GM19455 (cell line): ENCODE measurements at regions not wholly inside any gene's neighbourhood (a gene's known extent, or its start where the extent isn't known, plus 50 kb on each side); places are given as distances from the start of the nearest gene placed in this dataset.

Experiments used
- ATAC-seq: cut with Tn5 transposase; IDR thresholded peaks from one replicate; pipeline ENCODE4 v1.9.1; 2021; ENCODE audit not compliant: unreplicated experiment

DNA sequence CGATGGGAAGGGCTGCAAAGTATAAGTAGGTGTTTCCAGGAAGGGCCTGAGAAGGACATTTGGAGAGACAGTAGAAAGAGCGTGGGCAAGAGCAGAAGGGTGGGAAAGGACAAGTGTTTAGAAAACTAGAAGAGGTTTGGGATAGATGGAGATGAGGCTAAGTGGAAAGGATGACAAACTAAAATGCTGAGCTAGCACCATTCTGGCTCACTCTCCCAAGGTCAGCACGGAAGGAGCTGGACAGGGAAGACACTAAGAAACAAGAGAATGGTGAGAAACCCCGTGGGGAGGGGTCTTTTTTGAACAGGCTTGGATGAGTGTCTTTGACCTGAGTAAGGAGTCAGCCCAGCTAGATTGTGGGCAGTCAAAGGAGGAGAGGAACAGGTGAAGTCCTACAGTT is 286.0 kb downstream of the CDK5RAP2 start:
- no peak for ATAC-seq

DNA sequence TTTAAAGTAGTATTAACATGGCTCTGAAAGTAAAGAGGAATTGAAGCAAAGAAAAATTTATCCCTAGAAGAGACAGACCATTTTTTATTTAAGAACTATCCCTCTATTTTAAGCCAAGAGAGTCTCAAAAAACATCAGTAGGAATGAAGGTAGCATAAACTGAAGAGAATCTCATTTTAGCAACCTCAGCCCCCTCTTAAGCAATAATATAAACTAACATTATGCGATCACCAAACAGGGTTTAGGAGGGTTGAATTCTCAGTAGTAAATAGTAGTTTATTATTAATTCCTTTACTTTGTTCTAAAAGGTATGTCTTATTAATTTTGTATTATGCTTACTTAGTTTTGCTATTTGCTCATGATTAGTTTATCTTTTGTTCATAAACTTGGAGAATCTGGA is 287.4 kb downstream of the CDK5RAP2 start:
- ATAC-seq = no peak

DNA sequence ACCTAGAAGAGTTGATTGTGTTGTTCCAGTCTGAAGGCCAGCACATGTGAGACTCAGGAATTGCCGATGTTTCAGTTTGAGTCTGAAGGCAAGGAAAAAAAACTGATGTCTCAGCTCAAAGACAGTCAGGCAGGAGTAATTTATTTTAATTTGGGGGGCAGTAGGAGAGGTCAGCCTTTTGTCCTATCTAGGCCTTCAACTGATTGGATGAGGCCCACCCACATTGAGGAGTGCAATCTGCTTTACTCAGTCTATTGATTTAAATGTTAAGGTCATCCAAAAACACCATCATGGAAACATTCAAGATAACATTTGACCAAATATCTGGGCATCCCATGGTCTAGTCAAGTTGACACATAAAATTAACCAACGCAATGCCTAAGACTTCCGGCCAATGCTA is 288.9 kb downstream of the CDK5RAP2 start:
- ATAC-seq = no peak

DNA sequence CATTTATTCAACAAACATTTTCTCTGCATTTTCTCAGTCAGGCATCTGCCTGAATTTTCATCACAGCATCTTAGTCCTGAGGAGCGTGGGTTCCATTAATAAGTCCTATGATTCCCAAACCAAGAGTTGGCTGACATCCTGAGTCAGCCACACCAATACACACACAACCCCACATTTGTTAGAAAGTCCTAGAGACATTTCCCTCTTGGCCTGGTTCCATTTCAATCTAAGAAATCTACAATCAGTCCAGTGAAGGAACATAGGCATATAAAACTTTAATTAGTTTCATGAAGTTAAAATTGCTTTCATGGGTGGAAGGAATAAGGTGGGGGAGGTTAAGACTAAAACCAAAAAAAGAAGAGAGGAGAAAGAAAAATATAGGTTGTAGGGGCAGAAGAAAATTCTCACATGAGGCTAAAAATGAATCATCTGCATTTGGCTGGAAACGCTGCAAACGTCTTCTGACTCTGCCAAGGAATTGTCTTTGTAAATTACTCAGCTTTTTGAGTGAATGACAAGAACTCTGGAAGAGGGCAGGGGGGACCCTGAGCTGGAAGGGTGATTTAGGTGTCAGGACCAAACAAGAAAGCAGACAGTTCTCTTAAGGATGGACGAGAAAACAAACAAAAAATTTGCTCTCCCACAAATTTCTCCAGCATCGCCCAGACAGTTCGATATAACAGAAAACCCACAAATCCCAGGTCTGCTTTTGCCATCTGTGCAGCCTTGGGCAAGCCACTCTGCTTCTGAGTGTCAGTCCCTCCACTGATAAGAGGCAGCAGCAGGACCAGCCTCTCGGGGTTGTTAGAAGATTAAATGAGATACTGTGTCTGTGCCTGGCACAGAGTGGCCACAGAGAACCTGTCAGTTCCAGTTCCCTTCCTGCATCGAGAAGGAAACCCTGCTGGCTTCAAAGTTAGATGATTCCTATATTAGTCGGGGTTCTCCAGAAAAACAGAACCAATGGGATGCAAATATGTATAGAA is 289.7 kb downstream of the CDK5RAP2 start:
- no peak for ATAC-seq

DNA sequence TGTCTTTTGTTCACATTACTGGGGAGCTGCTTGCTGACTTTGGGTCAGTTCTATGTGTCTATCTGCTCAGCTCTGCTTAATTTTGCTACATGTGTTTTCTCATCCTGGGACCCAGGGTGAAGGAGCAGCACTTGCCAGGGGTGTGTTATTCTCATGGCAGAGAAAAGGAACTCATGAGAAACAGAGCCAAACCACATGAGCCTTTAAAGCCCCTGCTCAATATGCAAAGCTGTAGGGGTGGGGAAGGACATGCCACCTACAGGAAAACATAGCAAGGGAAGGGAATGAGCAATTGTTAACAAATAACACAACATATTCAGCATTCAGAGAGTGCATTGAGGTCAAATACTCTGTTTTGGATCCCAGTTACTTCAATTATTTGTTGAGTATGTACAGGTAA is 290.9 kb downstream of the CDK5RAP2 start:
- no peak for ATAC-seq

DNA sequence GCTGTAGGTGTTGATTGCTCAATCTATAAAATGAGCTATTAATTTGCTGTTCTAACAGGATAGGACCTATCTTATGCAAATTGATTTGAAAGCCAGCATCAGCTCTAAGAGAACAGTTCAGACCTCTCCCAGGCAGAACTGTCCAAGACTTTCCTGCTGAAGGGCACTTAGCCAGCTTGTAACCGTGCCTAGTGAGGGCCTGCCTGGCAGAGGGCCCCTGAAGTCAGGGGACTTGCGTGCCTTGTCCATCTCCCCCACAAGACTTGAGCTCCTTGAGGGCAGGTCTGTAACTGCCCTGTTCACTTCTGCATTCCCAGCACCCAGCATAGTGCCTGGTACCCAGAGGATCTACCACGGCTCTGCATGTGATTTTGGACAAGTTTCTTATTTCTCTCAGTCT is 293.4 kb downstream of the CDK5RAP2 start:
- ATAC-seq = no peak

DNA sequence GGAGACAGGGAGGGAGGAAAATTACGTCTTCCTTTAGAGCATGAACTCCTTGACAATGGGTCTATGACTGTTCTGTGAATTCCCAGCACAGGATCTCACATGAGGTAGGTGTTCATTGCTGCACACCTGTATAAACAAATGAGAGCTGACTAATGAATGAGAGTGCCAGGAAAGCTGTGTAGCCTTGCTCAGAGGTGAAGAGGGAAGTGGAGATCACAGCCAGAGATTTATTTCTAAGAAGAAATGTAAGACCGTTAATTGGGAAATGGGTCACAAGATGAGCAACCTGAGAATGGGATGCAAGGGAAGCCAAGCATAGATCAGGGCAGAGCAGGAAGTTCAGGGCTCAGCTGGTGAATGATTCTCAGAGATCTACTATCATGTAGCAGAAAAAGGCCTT is 295.1 kb downstream of the CDK5RAP2 start:
- ATAC-seq = no peak

DNA sequence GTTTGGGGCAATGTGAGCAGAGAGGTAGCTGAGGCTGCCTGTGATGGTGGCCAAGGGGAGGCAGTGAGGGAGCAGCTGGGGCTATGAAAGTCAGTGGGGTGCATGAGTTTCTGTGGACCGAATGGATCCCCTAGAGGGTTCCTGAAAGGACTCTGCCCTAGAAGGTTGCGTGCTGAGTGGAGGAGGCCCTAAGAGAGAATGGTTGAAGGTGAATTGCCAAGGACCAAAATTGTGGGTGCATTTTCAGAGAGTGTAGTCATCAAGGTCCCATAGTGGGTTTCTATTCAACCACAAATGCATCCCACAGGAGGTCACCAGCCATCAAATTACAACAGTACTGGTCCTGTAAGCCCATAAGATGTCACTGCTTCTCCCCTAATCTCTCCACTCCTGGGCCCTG is 298.3 kb downstream of the CDK5RAP2 start:
- no peak for ATAC-seq

DNA sequence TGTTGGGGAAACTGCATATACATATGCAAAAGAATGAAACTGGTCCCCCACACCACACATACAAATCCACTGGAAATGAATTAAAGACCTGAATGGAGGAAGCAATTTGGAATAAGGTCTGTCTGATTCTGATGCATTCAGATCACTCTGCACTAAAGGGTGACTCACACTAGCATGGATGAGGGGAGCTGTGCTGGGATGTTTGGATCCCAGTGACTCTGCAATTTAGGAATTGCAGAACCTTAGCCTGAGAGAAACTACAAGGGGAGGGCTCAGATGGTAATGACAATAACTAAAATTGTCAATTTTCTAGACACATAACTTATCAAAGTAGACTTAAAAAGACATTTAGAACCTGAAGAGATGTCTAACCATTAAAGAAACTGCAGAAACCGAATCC is 312.0 kb downstream of the CDK5RAP2 start:
- no peak for ATAC-seq

DNA sequence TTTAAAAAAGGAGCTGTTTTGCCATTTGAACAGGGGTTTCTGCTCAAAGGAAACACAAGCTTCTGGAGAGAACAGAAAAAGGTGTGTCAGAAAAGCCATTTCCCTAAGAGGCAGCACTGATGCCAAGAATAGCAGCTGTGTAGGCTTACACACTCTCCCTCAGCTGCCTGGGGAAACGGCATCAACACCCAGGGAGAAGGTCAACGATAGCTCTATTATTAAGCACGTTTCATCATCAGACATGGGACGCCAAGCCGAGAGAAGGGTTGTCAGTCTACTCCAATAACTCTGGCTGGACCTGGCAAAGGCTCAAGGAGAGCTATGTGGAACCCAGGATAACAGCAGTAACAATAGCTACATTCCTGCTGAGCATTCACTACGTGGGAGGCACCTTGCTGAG is 314.2 kb downstream of the CDK5RAP2 start:
- ATAC-seq = no peak

DNA sequence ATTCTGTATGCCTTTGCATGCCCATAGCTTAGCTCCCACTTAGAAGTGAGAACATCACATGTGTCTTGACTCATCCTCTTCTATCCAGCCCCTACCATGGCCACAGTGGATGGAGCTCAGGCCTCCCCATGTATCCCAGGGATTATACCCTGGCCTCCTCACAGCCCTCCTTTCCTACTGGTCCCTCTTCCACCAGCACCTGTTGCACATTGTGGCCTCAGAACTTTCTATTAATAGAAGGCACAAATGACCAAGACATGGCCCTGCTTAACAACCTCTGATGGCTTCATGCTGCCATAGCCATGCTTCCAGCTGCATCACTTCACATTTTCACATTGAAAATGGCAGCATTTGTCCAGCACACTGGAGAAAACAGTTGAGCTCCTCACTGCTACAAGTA is 315.4 kb downstream of the CDK5RAP2 start:
- ATAC-seq = no peak

DNA sequence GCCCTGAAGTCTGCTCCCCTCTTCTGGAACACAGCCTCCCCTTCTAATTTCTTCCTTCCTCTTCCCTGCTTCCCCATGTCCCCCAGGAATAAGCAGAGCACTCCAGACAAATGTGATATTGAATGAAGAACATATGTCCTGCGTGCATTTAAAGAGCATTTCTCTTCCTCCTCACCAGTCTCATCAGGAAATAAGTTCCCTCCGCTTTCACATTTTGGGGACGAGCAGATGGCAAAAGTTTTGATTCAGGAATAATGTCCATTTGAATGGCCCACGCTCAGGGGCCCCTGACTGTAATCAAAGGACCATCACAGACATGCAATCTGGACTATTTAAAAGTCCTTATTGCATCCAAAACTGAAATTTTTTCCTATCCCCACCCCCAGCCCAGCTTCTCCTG is 316.1 kb downstream of the CDK5RAP2 start:
- ATAC-seq = no peak

DNA sequence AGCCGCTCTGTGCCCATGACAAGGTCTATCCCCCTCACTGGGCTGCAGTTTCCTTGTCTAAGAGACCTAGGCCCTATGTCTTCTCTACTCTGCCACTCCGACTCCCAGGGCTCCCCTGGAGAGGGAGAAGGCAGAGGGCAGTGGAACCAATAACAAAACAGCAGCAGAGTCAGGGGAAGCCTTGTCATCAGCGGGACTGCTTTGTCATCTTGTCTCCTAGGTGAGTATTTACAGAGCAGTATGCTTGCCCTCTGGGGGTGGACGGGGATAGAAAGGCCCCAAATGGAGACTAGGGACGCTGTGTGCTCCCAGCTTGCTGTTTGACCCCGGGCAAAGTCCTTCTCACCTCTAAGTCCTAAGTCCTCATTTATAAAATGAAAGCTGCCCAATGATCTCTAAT is 318.5 kb downstream of the CDK5RAP2 start:
- no peak for ATAC-seq

DNA sequence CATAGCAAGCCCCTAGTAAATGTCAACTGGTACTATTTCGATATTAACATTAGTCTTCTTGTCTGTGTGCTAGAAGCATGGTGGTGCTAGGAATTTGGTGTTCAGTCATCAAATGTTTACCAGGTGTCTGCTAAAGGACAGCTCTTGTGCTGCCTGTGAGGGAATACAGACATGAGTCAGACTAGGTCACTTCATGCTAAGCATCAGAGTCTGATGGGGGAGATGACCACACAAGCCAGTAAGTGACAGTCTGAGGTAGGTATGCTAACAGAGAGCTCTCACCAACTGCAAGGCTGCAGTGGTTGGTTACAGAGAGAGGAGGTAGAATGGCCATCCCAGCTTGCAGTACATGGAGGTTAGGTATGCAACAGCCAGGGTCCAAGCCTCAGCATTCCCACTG is 320.9 kb downstream of the CDK5RAP2 start:
- ATAC-seq = no peak

DNA sequence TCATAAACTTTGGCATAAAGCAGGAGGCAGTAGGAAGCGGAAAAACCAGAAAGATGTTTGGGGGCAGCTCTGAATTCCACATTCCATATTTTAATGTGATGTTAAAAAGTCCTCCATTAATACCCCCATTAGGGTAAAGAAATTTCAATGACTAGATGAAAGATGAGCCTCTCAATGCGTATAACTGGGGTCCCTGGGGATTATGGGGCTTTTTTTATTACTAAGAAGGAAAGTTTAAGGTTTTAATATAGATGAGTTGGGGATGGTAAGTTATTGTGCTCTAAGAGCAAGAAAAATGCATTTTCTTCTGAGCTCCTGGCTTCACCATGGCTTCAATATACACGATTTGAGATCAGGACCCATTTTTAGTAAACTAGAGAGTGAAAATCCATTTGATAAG is 321.9 kb downstream of the CDK5RAP2 start:
- ATAC-seq = no peak

DNA sequence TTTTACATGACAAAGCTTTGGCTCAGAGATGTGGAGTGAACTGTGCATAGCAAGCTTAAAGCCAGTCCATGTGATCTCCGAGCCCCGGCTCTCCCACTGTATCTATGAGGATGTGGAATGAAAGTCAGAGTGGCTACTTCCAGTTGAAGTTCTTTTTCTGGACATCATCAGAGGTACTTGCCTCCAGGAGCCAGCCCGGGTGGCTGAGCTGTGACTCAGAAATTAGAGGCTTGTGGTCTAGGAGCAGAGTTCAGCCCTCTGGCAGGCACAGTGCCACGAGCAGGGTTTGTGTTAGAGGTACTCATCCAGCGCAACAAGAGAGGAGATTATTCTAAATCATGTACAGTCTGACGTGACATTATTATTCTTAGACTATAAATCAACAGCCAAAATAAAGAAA is 322.5 kb downstream of the CDK5RAP2 start:
- no peak for ATAC-seq

DNA sequence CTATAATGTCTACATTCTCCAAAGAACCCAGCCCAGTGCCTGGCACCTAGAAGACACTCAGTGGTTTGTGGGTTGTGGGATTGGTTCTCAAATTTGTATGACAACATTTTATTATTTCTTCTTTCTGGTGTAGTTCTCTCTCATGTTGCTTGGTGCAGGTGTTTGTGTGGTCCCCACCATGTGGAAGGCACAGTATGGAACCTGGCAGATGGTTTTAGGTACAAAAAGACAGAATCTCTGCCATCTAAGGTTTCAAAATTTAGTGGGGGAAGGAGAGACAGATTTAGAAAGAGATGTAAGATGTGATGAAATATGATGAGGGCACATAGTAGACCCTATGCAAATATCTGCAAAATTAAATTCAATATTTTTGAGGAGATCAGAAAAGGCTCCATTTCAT is 323.8 kb downstream of the CDK5RAP2 start:
- no peak for ATAC-seq

DNA sequence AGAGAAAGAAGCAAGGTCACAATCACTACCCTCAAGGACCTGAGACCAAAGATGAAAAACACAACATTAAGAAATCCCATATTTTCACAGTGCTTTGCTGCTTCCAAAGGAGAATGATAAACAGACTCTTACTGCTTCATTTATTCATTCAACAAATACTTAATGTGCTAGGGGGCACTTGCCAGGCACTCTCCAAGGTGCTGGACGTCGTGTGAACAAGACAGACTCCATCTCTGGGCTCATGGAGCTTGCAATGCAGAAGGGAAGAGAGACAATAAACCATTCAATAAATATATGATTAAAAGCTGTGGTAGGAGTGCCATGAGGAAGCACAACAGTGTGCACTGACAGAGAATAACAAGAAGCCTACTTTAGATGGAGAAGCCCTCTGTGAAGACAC is 327.7 kb downstream of the CDK5RAP2 start:
- ATAC-seq = no peak

DNA sequence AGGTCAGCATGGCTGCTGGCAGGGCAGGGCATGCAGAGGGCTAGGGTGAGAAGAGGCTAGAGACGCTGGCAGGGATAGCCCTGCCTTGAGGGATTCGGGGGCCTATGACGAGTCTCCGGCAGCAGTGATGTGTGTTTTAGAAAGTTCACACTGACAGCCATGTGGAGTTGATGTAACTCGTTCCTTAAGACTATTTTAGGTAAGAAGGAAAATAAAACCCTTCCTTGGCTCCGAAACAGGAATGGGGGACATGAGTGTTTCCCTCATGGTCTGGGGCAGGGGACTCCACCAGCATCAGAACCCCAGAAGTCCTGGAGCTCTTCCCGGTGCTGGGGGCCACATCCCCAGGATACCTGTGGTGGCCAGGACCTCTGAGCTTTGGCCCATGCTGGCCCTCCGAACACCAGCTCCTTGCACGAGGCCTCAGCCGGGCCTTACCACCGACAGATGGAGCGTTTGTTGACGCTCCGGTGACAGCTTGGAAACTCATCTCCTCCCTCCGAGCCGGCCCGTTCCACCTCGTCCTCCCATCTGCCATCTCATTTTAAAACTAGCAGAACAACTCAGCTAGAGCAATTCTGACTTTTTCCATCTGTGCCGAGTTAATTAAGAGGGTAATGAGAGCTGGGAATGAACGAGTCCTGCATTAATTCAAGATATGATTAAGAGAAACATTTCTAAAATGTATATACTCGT is 337.7 kb downstream of the CDK5RAP2 start:
- no peak for ATAC-seq

DNA sequence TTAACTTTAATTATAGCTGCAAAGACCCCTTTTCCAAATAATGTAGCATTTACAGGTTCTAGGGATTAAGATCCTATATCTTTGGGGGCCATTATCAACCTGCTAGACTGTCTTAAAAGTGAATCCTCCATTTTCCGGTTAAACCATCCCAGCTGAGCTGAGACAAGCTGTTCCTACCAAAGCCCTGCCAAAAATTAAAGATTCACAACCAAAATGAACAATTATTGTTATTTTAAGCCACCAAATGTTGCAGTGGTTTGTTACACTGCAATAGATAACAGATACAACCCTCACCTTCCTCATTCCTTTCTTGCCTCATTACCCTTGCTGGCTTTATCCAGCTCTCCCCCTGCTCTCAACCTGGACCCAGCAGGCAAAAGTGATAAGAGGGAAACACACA is 343.4 kb downstream of the CDK5RAP2 start:
- ATAC-seq = no peak

DNA sequence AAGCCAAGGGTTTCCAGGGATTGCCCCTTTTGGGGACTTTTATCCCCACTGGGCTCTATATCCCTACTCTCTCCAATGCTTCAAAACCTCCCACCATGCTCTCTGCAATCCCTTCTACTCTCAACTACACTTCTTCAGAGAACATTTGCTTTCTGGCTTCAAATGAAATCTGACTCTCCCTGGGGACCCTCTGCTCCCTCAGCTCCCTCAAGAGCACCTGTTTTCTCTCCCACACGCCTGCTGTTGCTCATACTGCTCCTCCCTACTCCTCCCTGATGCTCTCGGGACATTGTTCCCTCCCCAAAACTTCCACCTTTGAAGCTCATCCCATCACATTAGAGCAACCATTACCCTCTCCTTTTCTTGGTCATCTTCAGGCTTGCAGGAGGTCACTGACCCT is 344.9 kb downstream of the CDK5RAP2 start:
- ATAC-seq = no peak

DNA sequence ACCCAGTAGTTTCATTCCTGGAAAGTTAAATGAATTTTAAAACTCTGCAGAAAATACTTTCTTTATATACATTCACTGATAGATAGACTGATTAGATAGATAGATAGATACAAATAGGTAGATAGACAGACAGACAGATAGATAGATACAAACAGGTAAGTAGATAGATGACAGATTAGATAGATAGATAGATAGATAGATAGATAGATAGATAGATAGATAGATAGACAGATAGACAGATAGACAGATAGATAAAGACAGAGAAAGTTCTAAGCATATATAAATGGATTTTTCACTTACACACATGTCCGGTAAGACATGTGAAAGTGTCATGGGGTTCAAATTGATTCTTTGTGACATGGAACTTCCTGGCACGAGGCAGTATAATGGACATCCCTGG is 349.7 kb downstream of the CDK5RAP2 start:
- no peak for ATAC-seq
